ENCODE measurements at regions not wholly inside any gene's neighbourhood (a gene's known extent, or its start where the extent isn't known, plus 50 kb on each side); places are given as distances from the start of the nearest gene placed in this dataset.

- TF ChIP-seq, protein P1, sequence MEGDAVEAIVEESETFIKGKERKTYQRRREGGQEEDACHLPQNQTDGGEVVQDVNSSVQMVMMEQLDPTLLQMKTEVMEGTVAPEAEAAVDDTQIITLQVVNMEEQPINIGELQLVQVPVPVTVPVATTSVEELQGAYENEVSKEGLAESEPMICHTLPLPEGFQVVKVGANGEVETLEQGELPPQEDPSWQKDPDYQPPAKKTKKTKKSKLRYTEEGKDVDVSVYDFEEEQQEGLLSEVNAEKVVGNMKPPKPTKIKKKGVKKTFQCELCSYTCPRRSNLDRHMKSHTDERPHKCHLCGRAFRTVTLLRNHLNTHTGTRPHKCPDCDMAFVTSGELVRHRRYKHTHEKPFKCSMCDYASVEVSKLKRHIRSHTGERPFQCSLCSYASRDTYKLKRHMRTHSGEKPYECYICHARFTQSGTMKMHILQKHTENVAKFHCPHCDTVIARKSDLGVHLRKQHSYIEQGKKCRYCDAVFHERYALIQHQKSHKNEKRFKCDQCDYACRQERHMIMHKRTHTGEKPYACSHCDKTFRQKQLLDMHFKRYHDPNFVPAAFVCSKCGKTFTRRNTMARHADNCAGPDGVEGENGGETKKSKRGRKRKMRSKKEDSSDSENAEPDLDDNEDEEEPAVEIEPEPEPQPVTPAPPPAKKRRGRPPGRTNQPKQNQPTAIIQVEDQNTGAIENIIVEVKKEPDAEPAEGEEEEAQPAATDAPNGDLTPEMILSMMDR (IDR thresholded peaks at IDR 0.05) = no peak
- no peak for TF ChIP-seq EP300 (IDR thresholded peaks at IDR 0.05)
- no peak for TF ChIP-seq POLR2A (IDR thresholded peaks at IDR 0.05)
- TF ChIP-seq POLR2AphosphoS5 (IDR thresholded peaks at IDR 0.05) = no peak
Measured at GRCh38 chr6:63460971-63461370, 111.3 kb upstream of the LOC128125822 start.

Data from stomach (tissue), 4 donors.